ENCODE measurements at regions not wholly inside any gene's neighbourhood (a gene's known extent, or its start where the extent isn't known, plus 50 kb on each side); places are given as distances from the start of the nearest gene placed in this dataset.
"Not testable (repeated sequence)": the region's sequence is repeated elsewhere in the genome, so short reads cannot be mapped to it uniquely, and the experiment has no call there.

DNA sequence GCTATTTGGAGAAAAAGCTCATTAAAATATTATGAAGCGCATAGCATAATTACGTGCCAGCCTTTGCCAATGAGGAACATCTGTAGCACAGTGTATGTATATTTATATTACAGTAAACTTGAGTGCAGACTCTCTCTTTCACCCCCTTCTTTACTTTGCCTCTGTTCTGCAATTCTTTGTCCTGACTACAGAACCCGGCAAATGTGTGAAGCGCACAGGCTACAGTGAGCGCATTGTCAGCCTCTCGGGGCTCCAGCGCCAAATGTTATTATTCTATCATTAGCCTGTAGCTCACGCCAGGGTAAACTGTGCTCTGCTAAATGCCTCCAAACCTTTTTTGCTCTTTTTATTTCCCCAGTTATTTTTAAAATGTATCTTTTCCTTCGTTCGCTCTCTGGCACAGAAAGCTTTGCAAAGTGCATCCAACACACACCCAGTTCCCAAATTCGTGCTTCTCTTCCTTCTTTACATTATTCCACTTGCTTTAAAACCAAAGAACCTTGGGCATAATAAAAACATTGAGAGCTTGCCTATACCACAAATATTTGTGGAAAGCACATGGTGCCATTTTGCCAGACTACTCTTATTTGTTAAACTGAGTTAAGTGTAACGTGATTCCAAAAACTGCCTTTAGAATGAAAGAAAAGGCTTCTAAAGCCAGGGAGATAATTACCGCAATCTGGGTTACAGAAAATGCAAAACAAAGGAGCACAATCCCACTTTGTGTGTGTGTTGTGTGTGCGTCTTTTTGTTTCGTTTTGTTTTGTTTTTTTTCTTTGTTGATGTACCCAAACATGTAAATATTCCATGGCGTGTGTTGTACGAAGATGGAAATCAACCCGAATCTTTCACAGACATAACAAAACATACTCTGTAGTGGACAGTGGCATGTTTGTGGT, 164.1 kb upstream of the MPDZ start:
- DNase-seq (ENCODE audit: low spot score): no peak

DNA sequence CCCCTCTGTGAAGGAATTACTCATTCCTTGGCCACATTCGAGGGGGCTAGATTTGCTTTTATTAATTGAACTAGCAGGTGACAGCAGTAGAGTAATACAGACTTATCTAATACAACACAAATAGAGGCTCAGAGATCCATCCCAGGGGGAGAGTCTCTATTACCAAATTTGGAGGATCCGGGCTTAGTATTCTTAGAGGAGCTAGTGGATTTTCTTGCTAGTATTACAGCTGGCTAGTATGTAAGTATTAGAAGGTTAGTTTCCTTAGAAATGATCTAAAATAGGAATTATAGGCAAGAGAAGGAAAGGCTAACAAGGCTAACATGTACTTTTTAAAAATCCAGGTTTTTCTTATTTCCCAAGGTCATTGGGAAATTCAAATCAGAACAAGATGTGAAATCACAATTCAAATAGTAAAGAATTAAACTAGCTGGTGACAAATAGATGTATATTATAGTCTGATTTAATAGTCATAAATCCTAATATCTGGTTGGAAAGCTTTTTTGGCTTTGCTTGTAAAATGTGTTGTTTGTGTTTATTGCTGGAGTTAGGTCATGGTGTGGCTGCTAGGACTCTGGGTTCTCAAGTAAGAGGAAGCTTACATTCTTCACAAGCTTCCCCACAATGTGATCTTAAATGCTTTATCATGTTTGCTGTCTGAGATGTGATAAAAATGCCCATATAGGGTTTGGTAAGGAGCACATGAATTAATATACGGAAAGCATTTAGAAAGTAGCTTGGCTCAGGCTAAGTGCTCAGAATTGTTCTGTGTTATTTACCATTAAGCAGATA, 160.4 kb upstream of the MPDZ start:
- DNase-seq (ENCODE audit: low spot score): no peak

DNA sequence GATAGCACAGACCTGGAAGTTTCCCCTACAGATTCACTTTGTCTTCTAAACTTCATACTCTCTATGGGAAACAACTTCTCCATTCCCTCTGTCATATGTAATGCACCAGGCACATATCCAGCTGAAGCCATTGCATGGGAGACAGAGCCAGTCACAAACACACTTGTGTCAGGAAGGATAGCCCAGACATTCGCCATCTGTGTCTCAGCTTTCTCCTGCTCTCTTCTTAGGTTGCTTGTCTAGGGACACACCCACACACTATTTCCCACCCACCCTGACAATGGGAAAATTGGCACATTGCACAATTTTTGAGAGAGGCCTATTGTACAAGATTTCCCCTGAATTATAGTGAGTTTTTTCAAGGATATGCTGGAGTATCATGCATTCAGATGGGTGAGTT, 158.4 kb upstream of the MPDZ start:
- DNase-seq (ENCODE audit: low spot score): no peak

DNA sequence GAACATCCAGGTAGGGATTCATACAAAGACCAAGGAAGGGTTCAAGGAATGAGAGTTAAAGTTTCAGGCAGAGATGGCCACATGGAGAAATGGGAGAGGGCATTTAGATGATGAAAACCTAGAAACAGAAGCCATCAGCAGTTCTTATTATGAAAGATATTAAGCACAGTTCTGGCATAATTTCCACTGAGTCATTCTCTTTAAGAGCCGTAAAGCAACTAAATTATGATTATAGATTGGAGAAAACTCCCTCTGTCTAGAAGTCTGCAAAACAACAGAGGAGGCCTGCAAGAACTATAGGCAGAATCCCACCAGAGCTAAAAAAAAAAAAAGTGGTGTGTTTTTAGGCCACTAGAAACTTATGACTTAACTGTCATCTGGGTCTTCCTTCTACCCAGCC, 157.1 kb upstream of the MPDZ start:
- no peak for DNase-seq (ENCODE audit: low spot score)

DNA sequence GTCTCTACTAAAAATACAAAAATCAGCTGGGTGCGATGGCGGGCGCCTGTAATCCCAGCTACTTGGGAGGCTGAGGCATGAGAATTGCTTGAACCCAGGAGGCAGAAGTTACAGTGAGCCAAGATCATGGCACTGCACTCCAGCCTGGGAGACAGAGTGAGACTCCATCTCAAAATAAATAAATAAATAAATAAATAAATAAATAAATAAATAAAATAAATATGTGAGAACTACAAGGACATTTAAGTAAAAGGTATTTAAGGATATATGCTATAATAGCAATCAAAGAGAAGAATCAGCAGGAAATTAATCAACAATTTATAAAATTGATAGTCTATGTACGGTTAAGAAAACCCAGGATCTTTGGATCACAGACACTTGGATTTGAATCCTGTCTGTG, 154.0 kb upstream of the MPDZ start:
- DNase-seq (ENCODE audit: low spot score): not testable (repeated sequence)

DNA sequence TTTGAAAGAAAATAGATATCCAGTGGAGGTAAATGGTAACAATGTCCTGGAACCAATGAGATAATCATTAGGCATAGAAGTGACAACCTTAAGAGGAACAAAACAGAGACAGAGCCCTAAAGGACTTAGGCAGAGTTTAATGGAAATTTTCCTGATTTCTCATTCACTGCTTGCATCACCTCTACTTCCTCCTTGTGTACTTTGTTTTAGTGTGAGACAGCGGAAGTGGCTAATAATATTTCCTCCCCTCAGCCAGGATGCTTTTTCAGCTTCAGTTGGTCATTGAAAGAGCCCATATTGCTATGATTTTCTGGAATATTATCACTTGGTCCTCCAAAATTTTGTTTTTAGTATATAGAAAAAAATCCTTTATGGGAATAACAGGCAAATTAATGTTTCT, 153.4 kb upstream of the MPDZ start:
- no peak for DNase-seq (ENCODE audit: low spot score)

DNA sequence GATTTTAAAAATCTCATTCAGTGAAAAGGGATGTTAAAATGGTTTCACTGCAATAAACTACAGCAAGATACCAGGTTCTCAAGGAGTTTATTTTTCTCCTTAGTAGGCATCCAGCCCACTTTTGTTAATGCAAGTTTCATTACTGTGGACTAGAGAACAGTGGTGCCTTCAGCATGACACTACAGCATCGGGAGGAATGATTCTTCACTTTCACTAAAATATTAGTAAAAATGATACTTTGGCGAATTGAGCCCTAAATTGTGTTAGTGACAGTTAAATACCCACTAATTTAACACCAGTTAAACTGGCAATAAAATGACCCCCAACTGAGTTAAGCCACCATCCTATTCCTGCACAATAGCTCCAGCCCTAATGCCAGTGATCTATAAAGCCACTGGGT, 152.2 kb upstream of the MPDZ start:
- no peak for DNase-seq (ENCODE audit: low spot score)

DNA sequence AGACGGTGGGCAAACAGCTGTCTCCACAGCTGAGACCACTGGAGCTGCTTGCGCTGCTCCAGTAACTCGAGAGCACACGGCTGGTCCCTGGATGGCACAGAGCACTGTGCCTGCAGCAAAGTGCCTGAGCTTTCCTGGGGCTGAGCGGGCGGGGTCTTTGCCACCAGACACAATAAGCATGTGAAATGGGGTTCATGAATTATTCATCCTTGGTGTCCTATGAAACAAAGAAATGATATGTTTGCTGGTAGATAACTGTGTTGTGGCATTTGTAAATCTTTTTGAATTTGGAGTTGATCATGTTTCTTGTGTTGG, 151.7 kb upstream of the MPDZ start:
- no peak for DNase-seq (ENCODE audit: low spot score)

DNA sequence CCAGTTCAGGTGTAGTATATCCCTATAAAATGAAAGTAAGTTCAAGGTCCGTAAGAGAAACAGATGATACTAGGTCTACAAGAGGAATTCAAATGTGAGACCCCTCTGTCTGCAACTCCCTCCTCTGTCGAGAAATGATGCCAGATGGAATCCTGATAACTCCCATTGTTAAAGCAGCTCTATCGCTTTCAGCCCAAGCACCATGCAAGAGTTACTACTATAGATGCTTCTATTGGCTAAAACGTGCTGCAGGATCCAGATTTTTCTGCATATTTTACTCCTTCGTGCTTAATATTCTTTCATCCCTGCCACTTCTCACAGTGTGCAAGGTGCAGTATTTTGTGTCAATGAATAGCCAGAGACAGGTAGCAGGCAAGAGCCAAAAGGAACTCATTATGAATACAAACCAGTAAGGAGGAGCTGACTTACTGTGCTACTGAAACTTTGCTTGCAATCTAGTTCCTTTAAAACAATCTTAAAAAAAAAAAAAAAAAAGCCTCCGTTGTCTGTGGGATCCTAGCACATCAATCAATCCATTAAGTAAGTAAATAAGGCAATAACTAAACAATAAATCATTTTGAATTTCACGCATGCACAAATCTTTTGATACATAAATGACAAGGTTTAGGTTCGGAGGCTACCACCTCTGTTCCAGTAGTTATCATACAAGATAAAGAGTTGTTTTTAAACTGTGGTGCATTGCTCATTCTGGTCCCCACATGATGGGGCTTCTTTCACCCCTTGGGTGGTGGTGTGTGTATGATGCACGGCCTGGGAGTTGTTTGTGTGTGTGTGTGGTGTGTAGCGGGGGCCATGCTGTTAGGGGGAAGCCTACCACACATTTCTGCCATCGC, 151.1 kb upstream of the MPDZ start:
- DNase-seq (ENCODE audit: low spot score): no peak

DNA sequence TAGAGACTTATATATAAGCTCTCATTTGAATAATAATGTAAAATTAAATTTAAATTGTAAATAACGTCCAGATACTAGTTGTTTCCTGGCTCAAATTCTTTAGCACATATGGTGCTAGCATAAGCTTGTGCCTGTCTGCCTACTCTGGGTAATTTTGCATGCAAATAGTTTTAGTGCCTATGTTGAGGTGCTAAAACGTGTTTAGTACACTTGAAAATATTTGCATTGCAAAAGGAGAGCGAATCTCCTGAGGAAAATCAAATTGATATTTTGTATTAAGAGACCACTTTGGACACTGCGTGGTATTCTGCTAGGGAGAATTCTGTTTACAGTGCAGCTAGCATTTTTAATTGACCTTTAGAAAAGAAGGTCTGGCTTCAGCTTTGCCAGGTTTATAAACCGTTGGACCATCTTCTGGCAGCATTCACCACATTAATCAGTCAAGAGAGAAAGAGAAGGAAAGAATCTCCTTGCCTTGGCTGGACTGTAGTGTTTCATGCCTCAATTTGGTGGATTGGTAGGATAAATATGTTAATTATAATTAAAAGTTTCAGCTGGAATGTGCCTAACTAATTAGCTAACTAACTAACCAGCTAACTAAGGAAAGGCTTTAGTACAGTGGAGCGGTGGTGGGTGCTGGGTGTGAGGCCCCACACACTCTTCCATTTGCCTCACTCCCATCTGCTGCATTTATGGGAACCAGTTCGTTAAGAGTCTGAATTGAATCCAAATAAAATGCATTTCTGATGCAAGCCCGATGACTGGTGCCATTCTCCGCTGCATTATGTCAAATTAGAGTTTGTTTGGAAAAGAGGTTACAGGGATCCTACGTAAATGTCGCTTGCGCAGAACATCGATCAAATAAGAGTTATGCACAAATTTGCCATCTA, 150.1 kb upstream of the MPDZ start:
- DNase-seq (ENCODE audit: low spot score): no peak

DNA sequence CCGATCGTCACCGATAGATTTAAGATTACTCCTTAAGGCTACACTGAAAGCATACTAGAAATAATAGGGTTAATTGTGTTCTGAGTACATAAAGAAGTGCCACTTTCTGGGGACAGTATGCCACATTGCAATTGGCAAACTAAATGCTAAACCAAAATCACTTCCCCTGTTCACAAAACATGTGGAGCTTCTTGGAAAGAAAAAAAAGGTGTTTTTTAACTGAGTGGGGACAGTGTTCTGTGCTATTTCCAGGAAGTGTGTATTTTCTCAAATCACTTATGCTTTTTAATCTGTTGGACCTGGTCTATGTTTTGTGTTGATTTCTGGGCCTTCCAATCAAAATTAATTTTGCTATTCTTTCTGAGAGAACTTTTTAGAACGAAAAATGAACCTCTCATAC, 149.3 kb upstream of the MPDZ start:
- DNase-seq (ENCODE audit: low spot score): no peak

DNA sequence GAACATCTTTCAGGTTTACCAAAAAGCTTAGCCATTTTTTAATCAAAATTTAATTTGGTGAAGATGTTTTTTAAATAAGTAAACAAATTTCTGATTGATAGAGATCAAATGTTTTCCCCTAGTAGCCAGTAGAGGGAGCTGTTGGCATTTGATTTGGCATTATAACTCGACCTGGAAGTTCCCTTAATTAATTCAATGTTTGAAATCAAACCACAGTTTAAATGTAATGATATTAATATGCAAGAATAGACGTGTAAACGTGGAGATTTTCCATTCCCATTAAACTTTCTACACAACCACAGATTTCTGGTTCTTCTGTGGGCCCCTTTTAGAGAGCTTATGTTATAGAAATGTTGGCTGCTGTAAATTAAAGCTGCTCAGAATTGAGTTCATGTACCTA, 148.1 kb upstream of the MPDZ start:
- DNase-seq (ENCODE audit: low spot score): peak; percentile 46

DNA sequence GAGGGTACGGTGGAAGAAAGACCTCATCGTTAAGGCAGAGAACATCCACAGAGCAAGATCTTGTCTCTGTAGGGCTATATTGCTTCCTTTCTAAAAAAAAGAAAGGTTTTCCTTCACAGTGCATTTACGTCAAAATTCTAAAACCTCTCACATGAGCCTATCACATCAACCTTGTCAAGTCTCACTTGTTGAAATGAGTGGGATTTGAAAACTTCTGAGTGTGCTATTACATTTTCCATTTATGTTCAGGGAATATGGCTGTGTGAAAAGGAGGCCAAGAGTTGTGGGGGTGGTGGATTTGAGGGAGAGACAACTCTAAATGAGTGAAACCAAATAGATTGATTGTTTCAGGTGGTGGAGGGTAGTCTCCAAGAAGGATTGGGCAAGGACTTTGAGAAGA, 147.1 kb upstream of the MPDZ start:
- no peak for DNase-seq (ENCODE audit: low spot score)

DNA sequence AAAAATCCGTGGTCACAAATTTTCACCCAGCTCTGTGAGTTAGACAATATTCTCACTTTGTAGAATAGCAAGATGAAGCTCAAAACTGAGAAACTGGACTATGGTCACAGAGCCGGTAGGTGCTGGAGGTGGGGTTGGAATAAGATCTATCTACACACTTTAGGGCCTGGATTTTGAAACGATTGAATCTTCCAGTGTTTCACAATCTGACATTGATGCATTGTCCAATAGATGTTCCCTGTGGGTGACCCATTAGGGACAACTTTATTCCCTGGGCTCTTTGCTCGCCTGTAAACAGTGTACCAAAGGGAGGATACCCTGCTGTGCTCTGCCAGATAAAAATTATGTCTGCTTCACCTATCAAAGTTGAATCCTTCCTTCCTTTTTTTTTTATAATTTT, 145.4 kb upstream of the MPDZ start:
- DNase-seq (ENCODE audit: low spot score): no peak

DNA sequence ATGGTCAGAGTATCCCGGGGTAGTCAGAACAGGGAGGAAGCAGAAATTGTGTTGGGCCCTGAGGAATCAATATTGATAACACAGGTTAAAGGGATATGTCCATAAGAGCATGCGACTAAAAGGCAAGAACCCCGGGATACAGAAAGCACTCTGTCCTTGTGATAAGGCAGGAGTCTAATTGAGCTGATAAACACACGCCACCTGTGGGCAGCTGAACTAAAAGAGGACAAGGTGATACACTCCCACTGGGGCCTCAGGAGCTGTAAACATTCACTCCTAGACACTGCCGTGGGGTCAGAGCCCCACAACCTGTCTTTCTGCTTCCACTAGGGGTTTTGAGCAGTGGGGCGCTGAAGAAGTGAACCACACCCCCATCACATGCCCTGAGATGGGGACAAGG, 144.7 kb upstream of the MPDZ start:
- DNase-seq (ENCODE audit: low spot score): no peak

DNA sequence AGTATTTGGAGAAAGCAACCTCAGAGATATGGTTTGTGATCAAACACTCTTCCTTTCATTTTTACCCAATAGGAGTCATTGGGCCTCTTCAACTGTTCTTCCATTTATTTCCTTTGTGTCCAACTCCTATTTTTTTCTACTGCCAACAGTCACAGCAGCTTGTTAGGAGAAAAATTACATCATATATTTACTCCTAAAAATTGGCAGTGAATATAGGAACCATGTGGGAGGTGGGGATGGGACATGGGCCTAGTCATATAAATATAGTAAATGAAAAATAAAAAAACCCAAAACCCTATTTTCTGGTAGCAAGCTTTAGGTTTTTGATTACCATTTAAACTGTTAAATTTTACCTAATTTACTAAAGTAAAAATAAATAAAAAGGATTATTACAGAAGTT, 134.9 kb upstream of the MPDZ start:
- DNase-seq (ENCODE audit: low spot score): no peak

DNA sequence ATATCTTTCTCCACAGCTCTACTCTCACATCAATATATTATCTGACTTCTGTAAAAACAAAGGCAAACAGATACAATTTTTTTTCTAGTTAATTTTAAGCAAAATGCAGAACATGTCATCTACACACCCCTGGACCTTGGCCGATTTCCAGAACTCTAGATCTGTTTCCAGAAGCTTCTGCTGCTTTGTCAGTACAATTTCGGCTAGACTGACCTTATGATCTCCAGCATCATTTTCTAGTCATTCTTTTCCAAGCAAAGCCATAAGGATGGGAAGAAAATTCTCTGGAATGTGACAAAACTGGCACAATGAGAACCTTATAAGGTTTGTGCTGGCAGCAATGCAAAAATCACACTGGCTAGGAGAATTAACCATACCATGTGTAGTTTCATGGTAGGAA, 132.8 kb upstream of the MPDZ start:
- DNase-seq (ENCODE audit: low spot score): no peak

DNA sequence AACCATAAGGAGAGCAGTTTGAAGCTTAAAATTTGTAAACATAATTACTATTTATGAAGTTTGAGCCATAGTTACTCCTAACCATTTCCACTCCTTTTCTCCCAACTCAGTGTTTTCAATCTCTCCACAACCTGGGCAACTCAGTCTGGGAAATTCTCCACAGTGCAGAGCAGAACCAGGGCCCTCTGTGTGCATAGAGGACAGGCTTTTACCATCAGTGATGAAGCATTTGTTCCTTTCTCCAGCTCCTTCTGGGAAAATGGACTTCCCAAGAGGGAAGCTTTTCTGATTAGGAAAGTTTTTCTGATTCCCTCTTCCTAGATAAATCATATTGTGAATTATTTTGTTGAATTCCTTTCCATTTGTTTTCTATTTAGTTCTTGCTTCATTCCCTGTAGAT, 132.3 kb upstream of the MPDZ start:
- DNase-seq (ENCODE audit: low spot score): no peak

DNA sequence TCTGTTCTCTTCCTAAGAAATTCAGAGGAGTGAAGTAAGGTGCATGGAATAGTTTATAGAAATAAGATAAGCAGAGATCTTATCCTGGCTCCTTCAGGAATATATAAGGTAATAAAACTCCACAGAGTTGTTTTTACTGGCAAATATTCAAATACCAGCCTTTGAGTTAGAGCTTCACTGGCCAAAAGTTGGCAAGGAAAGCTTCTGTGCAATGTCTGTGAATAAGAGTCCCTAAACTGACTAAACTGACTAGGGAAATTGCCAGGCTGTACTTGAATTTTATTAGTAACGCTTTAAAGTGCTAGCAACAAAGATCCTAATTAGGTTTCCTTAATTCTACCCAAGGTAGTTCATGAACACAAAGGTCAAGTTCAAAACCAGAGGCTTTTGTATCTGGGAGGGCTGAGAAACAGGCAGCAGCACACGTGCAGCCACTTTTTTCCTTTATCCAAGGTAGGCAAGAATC, 131.1 kb upstream of the MPDZ start:
- DNase-seq (ENCODE audit: low spot score): no peak

DNA sequence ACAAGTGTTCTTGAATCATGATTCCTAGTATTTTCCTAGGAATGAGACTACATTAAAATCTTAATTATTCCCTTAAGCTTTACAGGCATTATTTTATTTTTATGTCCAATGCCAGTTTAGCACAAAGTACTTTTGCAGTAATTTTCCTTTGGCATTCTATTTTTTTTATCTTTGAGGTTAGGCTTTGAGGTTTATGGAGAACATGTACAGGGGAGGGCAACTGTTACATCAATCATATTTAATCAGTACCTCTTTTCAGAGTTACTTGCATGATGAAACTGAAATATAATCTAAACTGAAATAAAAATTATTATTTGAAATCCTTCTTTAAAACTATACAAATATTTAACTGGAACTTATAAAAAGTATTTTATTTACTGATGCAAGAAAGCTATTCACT, 118.2 kb upstream of the MPDZ start:
- DNase-seq (ENCODE audit: low spot score): no peak

DNA sequence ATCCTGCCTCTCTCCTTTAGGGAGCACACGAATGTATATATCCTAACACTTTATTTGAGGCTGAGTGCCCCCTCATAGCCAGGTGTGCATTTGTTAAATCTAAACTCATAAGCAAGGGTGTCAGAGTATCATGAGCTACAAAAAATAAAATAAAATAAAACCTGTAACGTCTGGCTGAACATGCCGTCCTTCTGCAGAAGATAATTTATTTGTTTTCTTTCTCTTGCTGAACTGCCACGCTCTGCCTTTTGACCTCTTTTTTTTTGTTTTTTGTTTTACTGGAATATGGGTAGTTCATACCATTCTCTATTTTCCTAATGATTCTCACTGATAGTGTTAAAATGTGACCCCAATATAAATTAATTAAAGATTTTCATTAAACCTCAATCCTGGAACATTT, 117.7 kb upstream of the MPDZ start:
- no peak for DNase-seq (ENCODE audit: low spot score)

DNA sequence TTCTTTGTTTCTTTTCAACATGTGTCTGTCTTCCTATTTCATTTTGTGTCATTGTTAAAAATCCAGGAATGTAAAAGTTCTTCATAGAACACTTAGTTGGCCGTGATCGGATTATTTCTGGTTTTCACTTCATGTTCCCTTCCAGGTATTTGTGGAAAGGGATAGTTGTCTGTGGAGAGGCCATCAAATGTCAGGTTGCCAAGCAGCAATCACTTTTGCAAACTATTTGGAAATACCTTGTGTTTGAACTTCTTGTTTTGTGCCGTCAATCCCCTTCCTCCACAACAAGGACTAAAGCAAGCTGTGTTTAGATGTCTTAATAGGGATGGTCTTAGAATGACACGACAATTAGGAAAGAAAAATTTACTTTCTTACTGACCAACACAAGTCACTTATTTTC, 116.9 kb upstream of the MPDZ start:
- no peak for DNase-seq (ENCODE audit: low spot score)
